Stimulated activated effector memory CD8-positive, alpha-beta T cell treated with anti-CD3 and anti-CD28 coated beads, Interleukin-12 subunit alpha, Interleukin-12 subunit beta, amount 100 ng/mL, for 72 hours (primary cell): ENCODE measurements at regions not wholly inside any gene's neighbourhood (a gene's known extent, or its start where the extent isn't known, plus 50 kb on each side); places are given as distances from the start of the nearest gene placed in this dataset.
"Not testable (repeated sequence)": the region's sequence is repeated elsewhere in the genome, so short reads cannot be mapped to it uniquely, and the experiment has no call there.

Experiments
- ATAC-seq: fragments of 150-1000 bp; cut with Tn5 transposase; 2 replicates; pipeline ENCODE4 v1.10.0; 2021
- DNase-seq, 2 donors: peaks; one replicate each; pipeline ENCODE4 v3.0.0; 2021 to 2022; ENCODE audit warnings: low spot score in 2 of 2
- H3K27ac Mint-ChIP-seq: one replicate; pipeline ENCODE4 v1.8.0; 2022; ENCODE audit warnings: mild to moderate bottlenecking, mixed read lengths
- H3K36me3 Mint-ChIP-seq: one replicate; pipeline ENCODE4 v1.8.0; 2022; ENCODE audit warnings: mild to moderate bottlenecking, mixed read lengths
- H3K4me1 Mint-ChIP-seq: one replicate; pipeline ENCODE4 v1.8.0; 2022; ENCODE audit warnings: mixed read lengths
- H3K4me3 Mint-ChIP-seq: one replicate; pipeline ENCODE4 v1.8.0; 2022; ENCODE audit warnings: mild to moderate bottlenecking, mixed read lengths
- H3K9me3 Mint-ChIP-seq: one replicate; pipeline ENCODE4 v1.8.0; 2022; ENCODE audit warnings: mixed read lengths

DNA sequence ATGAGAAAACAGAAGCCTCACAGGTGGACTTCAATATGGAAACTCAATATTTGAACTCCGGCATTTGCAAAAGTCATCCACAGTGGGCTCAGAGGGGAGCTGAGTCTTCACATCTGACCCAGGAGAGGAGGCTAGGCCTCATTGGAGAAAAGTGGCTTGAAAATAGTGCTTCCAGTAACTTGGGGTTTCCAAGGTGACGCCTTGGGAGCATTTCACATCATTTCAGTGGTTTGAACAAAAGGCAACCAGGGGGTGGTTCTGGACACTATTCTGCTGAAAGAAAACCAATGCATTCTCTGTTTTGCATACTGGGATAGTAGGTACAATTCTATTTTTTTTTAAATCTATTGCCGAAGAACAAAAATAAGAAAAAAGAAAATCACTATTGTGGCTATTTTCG, 599.2 kb upstream of the POM121L12 start:
- Mint-ChIP-seq H3K9me3 (peaks cover 8% of the 10 kb centered on the region), H3K4me3 (no peak overlapping the region), H3K4me1 (no peaks in the 10 kb centered on the region), H3K27ac (no peak overlapping the region), H3K36me3 (no peaks in the 10 kb centered on the region)
- ATAC-seq, result no peak
- no peak for DNase-seq

DNA sequence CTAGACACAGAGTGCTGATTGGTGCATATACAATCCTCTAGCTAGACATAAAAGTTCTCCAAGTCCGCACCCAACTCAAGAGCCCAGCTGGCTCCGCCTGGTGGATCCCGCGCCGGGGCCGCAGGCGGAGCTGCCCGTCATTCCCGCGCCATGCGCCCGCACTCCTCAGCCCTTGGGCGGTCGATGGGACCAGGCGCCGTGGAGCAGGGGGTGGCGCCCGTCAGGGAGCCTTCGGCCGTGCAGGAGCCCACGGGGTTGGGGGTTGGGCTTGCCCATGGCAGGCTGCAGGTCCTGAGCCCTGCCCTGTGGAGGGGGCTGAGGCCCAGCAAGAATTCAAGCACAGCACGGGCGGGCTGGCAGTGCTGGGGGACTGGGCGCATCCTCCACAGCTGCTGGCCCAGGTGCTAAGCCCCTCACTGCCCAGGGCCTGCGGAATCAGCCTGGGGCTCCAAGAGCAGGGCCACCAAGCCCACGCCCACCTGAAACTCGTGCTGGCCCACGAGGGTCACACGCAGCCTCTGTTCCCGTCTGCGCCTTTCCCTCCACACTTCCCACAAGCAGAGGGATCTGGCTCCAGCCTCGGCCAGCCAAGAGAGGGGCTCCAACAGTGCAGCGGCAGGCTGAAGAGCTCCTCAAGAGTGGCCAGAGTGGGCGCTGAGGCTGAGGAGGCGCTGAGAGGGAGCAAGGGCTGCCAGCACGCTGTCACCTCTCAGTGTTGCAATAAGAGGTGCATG, 604.2 kb upstream of the POM121L12 start:
- Mint-ChIP-seq H3K4me3 (no peak overlapping the region), H3K36me3 (no peaks in the 10 kb centered on the region), H3K27ac (no peak overlapping the region), H3K9me3 (peaks cover 15% of the 10 kb centered on the region), H3K4me1 (no peaks in the 10 kb centered on the region)
- no peak for DNase-seq
- ATAC-seq, result no peak

DNA sequence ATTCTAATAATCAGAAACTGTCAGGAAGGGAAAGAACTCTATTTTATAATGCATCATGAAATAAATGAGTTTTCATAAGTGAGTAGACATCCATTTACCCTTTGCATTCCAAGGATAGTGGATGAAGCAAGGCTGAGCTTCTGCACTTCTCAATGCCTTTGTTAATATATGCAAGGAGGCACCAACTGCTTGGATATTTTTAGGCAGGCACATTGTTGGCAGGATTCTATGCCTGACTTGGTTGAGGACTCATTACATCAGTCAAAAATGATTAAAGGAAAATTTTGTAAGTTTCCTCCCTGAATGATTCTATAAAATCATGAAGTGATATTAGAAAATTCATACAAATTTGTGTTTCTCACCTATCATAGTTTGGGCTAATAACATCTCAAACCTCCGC, 612.2 kb upstream of the POM121L12 start:
- ATAC-seq (no peak), DNase-seq (no peak)
- H3K27ac Mint-ChIP-seq, result no peak overlapping the region
- H3K36me3 Mint-ChIP-seq, result no peaks in the 10 kb centered on the region
- H3K4me3 Mint-ChIP-seq, result no peak overlapping the region
- no peaks in the 10 kb centered on the region for H3K4me1 Mint-ChIP-seq
- peaks cover 8% of the 10 kb centered on the region for H3K9me3 Mint-ChIP-seq

DNA sequence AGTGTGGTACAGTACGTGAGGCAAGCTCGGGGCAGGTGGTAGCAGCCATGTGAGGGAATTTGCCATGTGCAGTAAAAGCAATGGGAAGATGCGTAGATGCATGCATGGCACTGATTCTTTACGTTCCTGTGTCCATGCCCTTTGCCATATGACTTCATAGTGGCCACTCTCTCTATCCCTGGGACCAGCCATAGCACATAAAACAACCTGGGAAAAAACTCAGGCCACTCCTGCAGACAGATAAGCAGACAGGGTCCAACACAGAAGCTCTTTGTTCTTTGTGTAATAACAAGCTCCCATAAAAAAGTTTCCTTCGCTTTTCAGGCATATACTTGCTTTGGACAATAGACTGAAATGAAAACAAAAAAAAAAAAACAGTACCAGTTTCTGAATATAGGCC, 622.4 kb upstream of the POM121L12 start:
- H3K9me3 Mint-ChIP-seq, result peaks cover 19% of the 10 kb centered on the region
- H3K36me3 Mint-ChIP-seq, result no peaks in the 10 kb centered on the region
- no peak overlapping the region for H3K4me3 Mint-ChIP-seq
- no peak overlapping the region for H3K27ac Mint-ChIP-seq
- DNase-seq (no peak), ATAC-seq (no peak)
- H3K4me1 Mint-ChIP-seq, result no peaks in the 10 kb centered on the region

DNA sequence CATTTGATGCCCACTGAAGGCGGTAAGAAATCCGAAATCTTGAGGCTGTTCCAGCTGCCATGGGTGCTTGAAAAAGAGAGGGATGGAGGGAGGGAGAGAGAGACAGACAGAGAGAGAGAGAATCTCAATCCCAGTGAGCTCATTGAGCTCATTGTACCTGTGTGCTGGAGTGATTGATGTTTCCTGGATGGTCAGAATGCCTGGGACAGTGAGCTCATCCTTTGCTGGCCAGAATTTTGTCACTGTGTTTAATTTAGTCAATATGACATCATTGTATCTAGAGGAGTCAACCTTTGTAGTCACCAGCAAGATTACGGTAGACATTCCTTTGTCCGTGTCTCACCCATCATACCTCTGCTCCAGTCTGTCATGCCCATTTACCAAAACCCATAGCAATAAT, 625.4 kb upstream of the POM121L12 start:
- ATAC-seq, result no peak
- Mint-ChIP-seq H3K27ac (no peak overlapping the region), H3K4me3 (no peak overlapping the region), H3K9me3 (peaks cover 17% of the 10 kb centered on the region), H3K4me1 (no peaks in the 10 kb centered on the region), H3K36me3 (no peaks in the 10 kb centered on the region)
- DNase-seq, result no peak

DNA sequence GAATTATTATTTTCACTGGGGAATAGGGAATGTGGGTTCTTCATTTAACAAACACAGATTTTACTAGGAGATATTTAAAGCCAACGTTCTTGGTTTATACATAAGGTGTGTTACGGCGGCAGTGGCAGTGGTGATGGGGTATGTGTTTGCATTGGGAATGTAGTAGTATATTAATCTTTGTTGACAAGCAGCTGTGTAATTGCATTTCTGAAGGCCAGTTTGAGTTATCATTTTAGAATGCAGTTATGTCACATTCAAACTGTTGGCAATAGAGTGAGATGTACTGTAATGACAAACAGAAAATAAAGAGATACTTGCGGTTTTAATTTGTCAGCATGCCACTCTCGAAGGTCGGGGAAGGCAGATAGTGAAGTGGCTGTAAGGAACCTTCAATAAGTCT, 628.6 kb upstream of the POM121L12 start:
- H3K4me3 Mint-ChIP-seq, result no peak overlapping the region
- no peak overlapping the region for H3K27ac Mint-ChIP-seq
- no peak for ATAC-seq
- H3K36me3 Mint-ChIP-seq, result no peaks in the 10 kb centered on the region
- DNase-seq, result no peak
- peaks cover 12% of the 10 kb centered on the region for H3K9me3 Mint-ChIP-seq
- H3K4me1 Mint-ChIP-seq, result no peaks in the 10 kb centered on the region

DNA sequence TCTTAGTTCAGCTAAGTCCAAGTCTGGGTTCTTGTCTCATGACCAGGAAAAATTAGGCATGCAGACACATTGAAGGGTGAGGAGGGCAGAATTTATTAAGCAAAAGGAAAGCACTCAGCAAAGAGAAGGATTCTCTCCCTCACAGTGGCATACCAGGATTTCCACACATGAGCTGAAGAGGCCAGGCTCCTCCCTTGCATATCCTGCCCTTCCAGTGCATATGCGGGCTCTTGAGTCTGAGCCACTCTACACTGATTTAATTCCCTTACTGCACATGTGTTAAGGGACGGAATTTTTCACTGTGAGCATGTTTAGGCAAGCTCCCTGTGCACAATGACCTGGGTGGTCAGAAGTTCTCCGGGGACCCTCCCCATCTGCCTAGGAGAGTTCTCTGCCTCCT, 652.7 kb upstream of the POM121L12 start:
- ATAC-seq (no peak), DNase-seq (no peak)
- no peak overlapping the region for H3K4me3 Mint-ChIP-seq
- H3K9me3 Mint-ChIP-seq, result peaks cover 16% of the 10 kb centered on the region
- no peaks in the 10 kb centered on the region for H3K4me1 Mint-ChIP-seq
- no peak overlapping the region for H3K27ac Mint-ChIP-seq
- no peaks in the 10 kb centered on the region for H3K36me3 Mint-ChIP-seq

DNA sequence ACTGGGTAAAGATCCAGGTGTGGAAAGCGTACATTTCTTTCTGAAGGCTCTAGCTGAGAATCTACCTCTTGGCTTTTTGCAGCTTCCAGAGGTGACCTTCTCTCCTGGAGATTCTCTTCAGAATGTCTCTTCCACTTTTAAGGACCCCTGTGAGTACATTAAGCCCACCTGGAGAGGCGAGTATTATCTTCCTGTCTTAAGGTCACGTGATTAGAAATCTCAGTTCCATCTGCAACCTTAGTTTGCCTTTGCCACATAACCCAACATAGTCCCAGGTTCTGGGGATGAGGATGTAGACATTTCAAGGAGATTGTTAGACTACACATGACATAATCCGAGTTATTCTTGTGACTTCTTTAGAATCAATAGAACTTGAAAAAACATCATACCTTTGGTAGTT, 665.5 kb upstream of the POM121L12 start:
- Mint-ChIP-seq H3K27ac (no peak overlapping the region), H3K4me1 (no peaks in the 10 kb centered on the region), H3K9me3 (peaks cover 14% of the 10 kb centered on the region), H3K4me3 (no peak overlapping the region), H3K36me3 (no peaks in the 10 kb centered on the region)
- ATAC-seq (no peak), DNase-seq (no peak)

DNA sequence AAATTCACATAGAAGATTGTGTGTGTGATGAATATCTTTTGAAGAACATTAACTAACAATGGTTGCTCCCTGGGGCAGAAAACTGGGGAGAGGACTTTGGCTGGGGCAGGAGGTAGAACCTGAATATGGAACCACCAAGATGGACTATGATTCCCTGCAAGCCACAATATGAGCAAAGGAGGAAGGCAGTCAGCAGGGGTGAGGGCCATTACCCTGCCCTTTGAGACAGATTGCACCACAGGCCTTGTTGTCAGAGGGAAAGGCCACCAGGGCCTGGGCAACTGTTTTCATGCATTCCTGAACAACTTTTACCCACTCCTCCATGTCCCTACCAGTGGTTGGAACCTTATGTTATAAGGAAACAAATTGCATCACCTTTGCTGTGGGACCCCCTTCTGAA, 670.1 kb upstream of the POM121L12 start:
- no peak for ATAC-seq
- Mint-ChIP-seq H3K9me3 (peaks cover 9% of the 10 kb centered on the region), H3K27ac (no peak overlapping the region), H3K4me3 (no peak overlapping the region), H3K4me1 (no peaks in the 10 kb centered on the region), H3K36me3 (no peaks in the 10 kb centered on the region)
- no peak for DNase-seq

DNA sequence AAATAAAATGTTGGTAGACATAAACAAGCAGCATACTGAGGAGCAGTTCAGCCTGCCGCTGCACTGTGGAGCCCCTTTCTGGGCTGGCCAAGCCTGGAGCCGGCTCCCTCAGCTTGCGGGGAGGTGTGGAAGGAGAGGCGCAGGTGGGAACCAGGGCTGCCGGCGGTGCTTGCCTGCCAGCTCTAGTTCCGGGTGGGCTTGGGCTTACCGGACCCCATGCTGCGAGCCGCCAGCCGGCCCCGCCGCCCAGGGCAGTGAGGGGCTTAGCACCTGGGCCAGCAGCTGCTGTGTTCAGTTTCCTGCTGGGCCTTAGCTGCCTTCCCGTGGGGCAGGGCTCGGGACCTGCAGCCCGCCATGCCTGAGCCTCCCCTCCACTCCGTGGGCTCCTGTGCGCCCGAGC, 672.9 kb upstream of the POM121L12 start:
- no peak overlapping the region for H3K4me3 Mint-ChIP-seq
- no peak overlapping the region for H3K27ac Mint-ChIP-seq
- H3K36me3 Mint-ChIP-seq, result no peaks in the 10 kb centered on the region
- no peaks in the 10 kb centered on the region for H3K4me1 Mint-ChIP-seq
- ATAC-seq, result no peak
- DNase-seq, result no peak
- peaks cover 20% of the 10 kb centered on the region for H3K9me3 Mint-ChIP-seq

DNA sequence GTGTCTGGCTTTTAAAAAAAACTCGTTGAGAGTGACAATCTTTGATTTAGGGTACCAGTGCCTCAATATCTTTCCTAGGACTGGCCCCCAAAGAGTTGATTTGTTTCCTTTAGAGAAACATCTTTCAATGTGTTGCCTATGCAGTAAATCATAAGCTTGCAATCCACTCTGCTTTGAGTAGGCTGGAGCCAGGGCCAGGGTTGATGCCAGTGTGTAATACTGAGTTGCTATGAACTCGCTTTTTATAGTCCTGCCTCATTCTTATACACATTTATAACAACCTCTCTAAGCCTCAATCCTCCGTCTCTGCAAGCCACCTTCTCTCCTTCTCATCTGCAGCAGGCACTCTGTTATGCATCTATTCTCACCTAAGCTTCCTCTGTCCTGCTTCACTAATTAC, 674.9 kb upstream of the POM121L12 start:
- H3K36me3 Mint-ChIP-seq, result no peaks in the 10 kb centered on the region
- H3K27ac Mint-ChIP-seq, result no peak overlapping the region
- DNase-seq, result no peak
- H3K4me1 Mint-ChIP-seq, result no peaks in the 10 kb centered on the region
- peaks cover 29% of the 10 kb centered on the region for H3K9me3 Mint-ChIP-seq
- ATAC-seq, result no peak
- H3K4me3 Mint-ChIP-seq, result no peak overlapping the region

DNA sequence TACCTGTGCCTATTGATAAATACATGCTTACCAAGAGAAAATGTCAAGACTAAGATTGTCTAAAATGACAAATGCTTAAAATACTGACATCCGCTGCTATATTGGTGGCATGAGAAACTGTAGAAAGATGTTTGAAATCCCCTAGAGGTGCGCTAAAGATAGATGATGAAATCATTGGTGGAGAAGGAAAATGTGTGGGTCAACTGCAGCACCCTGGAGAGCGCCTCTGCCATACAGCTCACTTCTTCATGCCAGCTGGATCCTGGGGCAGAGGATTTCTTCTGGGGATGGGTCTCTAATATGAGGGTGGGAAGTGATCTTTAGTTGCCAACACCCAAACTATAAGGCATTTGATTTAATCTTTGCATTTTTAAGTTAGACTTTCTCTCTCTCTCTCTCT, 680.4 kb upstream of the POM121L12 start:
- no peaks in the 10 kb centered on the region for H3K4me1 Mint-ChIP-seq
- no peaks in the 10 kb centered on the region for H3K36me3 Mint-ChIP-seq
- no peak overlapping the region for H3K27ac Mint-ChIP-seq
- DNase-seq (no peak), ATAC-seq (no peak)
- H3K9me3 Mint-ChIP-seq, result peaks cover 29% of the 10 kb centered on the region
- no peak overlapping the region for H3K4me3 Mint-ChIP-seq

DNA sequence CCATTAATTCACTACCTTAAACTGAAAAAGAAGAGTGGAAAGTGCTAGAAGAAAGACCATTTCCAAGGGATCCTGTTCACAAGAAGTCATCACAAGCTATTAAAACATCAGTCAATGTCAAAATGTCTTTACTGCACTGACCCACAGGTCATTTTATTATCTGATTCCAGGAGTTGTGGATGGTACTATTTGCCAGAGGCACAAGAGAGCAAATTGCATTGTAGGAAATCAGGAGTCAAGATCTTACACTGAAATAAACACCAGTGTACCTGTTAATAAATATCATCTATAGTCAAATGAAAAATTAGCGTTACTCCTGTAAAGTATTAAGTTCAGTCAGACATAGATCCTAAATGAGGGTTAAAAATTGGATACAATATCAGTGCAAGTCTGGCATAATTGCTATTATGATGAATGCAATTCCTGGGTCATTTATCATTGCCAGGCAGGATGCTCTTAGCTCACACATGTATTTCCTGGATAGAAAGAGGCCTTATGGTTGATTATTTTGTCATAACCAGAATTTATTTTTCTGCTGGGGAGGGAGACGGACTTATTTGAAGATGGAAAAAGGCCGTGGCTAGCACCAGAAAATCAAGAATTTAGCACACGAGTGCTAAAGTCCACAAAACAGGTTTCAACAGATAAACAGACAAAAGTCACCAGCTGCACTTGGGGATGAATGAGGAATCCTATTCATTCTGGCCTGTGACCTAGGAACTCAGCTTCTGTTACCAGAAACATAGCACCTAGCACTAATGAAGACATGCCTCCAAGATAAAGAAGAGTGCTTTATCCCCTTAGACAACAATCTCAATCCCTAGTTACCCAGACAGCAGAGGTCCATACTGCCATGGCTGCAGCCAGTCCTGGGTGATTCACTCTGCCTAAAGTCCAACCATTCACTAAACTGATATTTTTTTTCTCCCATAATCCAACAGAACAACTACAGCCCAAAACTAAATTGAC, 683.1 kb upstream of the POM121L12 start:
- no peak overlapping the region for H3K27ac Mint-ChIP-seq
- ATAC-seq, result no peak
- no peak for DNase-seq
- peaks cover 18% of the 10 kb centered on the region for H3K9me3 Mint-ChIP-seq
- no peaks in the 10 kb centered on the region for H3K4me1 Mint-ChIP-seq
- H3K4me3 Mint-ChIP-seq, result no peak overlapping the region
- no peaks in the 10 kb centered on the region for H3K36me3 Mint-ChIP-seq

DNA sequence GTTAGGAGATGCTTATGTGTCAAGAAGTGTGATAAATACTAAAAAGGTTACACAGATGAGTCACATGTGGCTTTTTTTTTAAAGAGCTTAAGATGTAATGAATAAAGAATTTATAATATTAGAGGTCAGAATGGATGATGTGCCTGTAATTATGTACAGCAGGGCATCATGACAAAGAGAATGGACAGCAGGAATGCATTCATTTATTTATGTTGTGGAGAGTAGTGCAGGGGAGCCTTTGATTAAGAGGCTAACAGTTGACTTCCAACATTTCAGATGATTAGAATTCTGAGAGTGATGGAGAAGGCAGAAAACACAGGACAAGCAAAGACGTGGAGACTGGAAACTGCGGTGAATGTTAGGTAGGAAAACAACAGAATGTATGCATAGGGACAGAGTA, 691.4 kb upstream of the POM121L12 start:
- Mint-ChIP-seq H3K4me3 (no peak overlapping the region), H3K27ac (no peak overlapping the region), H3K9me3 (peaks cover 26% of the 10 kb centered on the region), H3K36me3 (no peaks in the 10 kb centered on the region), H3K4me1 (no peaks in the 10 kb centered on the region)
- ATAC-seq (no peak), DNase-seq (no peak)

DNA sequence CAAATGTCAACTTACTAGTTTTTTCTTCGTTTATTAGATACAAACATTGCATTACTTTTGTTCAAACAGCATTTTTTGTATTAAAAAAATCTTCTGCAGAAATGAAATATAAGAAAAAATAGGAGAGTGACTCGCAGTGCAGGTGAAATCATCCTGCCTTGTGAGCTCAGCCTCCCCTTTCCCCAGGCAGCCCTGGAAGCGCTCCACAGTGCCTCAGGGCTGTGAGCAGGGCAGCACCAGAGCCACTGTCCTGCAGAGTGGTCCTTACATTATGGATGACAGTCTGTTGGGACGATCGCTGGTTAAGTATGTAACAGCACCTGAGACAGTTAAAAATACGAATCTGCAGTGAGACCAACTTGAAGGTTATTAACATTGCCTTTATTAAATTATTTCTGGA, 695.4 kb upstream of the POM121L12 start:
- no peak for ATAC-seq
- Mint-ChIP-seq H3K4me1 (no peaks in the 10 kb centered on the region), H3K36me3 (no peaks in the 10 kb centered on the region), H3K27ac (no peak overlapping the region), H3K9me3 (peaks cover 23% of the 10 kb centered on the region), H3K4me3 (no peak overlapping the region)
- no peak for DNase-seq

DNA sequence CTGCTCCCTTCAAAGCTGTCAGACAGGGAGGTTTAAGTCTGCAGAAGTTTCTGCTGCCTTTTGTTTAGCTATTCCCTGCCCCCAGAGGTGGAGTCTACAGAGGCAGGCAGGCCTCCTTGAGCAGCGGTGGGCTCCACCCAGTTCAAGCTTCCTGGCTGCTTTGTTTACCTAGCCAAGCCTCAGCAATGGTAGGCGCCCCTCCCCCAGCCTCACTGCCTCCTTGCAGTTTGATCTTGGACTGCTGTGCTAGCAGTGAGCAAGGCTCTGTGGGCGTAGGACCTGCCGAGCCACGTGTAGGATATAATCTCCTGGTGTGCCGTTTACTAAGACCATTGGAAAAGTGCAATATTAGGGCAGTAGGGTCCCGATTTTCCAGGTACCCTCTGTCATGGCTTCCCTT, 707.1 kb upstream of the POM121L12 start:
- ATAC-seq, H3K4me1 Mint-ChIP-seq, DNase-seq, H3K36me3 Mint-ChIP-seq, H3K27ac Mint-ChIP-seq, H3K4me3 Mint-ChIP-seq, H3K9me3 Mint-ChIP-seq: not testable (repeated sequence)
